Astrocyte of the cerebellum (primary cell): ENCODE measurements at regions not wholly inside any gene's neighbourhood (a gene's known extent, or its start where the extent isn't known, plus 50 kb on each side); places are given as distances from the start of the nearest gene placed in this dataset.

Source experiments
- DNase-seq: peaks from one replicate; pipeline ENCODE4 v3.0.0-alpha.2; 2011; ENCODE audit warnings: low read depth
- H3K4me3 ChIP-seq: 2 replicates; pipeline ENCODE4 v1.5.1; 2011; ENCODE audit warnings: mild to moderate bottlenecking, low read depth, low read length, moderate library complexity
- CTCF ChIP-seq: IDR thresholded peaks from 2 replicates; pipeline ENCODE4 v1.5.1; 2012; ENCODE audit warnings: low read length, low read depth, moderate library complexity, mild to moderate bottlenecking; ENCODE audit errors: missing control alignments
- in situ Hi-C: cut with HindIII; loops from 2 replicates; pipeline ENCODE4 v1.10.0; 2017; ENCODE audit warnings: low sequenced_read_pairs

- DNase-seq = no peak
- no peak overlapping the region for H3K4me3 ChIP-seq
- in situ Hi-C loops = no loop called here
- TF ChIP-seq CTCF = no peak
These were observed 52.0 kb upstream of the PDC start for GRCh38 chr1:186512698-186513457.

GRCh38 chr1:186511761-186512637 is 51.1 kb upstream of the PDC start:
- no peak overlapping the region for H3K4me3 ChIP-seq
- in situ Hi-C loops = no loop called here
- TF ChIP-seq CTCF = no peak
- no peak for DNase-seq
